Hepatocyte (in vitro differentiated cells): ENCODE measurements at regions not wholly inside any gene's neighbourhood (a gene's known extent, or its start where the extent isn't known, plus 50 kb on each side); places are given as distances from the start of the nearest gene placed in this dataset.

ENCODE experiments used
- DNase-seq: peaks from one replicate; pipeline ENCODE4 v3.0.0-alpha.2; 2016; ENCODE audit warnings: low spot score
- H2AFZ ChIP-seq: fragments of 200-600 bp; sonication (generic); 2 replicates; pipeline ENCODE4 v1.6.0; 2016; ENCODE audit warnings: antibody characterized with exemption, mild to moderate bottlenecking
- H3K27ac ChIP-seq: fragments of 200-600 bp; sonication (generic); 2 replicates; pipeline ENCODE4 v1.5.1; 2016; ENCODE audit warnings: mild to moderate bottlenecking
- H3K27me3 ChIP-seq: fragments of 200-600 bp; sonication (generic); 2 replicates; pipeline ENCODE4 v1.6.1; 2016
- H3K36me3 ChIP-seq: fragments of 200-600 bp; sonication (generic); replicated peaks from 2 replicates; pipeline ENCODE4 v1.5.1; 2016; ENCODE audit warnings: low read depth; ENCODE audit not compliant: insufficient read depth
- H3K4me1 ChIP-seq: fragments of 200-600 bp; sonication (generic); 2 replicates; pipeline ENCODE4 v1.5.1; 2016; ENCODE audit warnings: mild to moderate bottlenecking, moderate library complexity; ENCODE audit not compliant: insufficient read depth
- H3K4me2 ChIP-seq: fragments of 200-600 bp; sonication (generic); 2 replicates; pipeline ENCODE4 v1.6.0; 2016
- H3K4me3 ChIP-seq: fragments of 200-600 bp; sonication (generic); 2 replicates; pipeline ENCODE4 v1.5.1; 2016; ENCODE audit warnings: mild to moderate bottlenecking
- H3K79me2 ChIP-seq: fragments of 200-600 bp; sonication (generic); 2 replicates; pipeline ENCODE4 v1.6.0; 2017; ENCODE audit warnings: mild to moderate bottlenecking
- H3K9me2 ChIP-seq: fragments of 200-600 bp; sonication (generic); replicated peaks from 2 replicates; pipeline ENCODE4 v1.6.0; 2017; ENCODE audit warnings: mild to moderate bottlenecking; ENCODE audit not compliant: insufficient read depth
- H3K9me3 ChIP-seq: fragments of 200-600 bp; sonication (generic); 2 replicates; pipeline ENCODE4 v1.5.1; 2016; ENCODE audit warnings: low read depth, mild to moderate bottlenecking
- H4K20me1 ChIP-seq: fragments of 200-600 bp; sonication (generic); 2 replicates; pipeline ENCODE4 v1.6.0; 2016; ENCODE audit warnings: mild to moderate bottlenecking; ENCODE audit not compliant: insufficient read depth, poor library complexity, severe bottlenecking
- CTCF ChIP-seq: fragments of 200-600 bp; sonication (generic); IDR thresholded peaks from 2 replicates; pipeline ENCODE4 v1.5.1; 2016; ENCODE audit warnings: antibody characterized with exemption, mild to moderate bottlenecking; ENCODE audit not compliant: poor library complexity
- EZH2 ChIP-seq: fragments of 200-600 bp; sonication (generic); IDR thresholded peaks from 2 replicates; pipeline ENCODE4 v1.6.1; 2016; ENCODE audit warnings: antibody characterized with exemption, mild to moderate bottlenecking, borderline replicate concordance
- EZH2phosphoT487 ChIP-seq: fragments of 200-600 bp; sonication (generic); IDR thresholded peaks from one replicate; pipeline ENCODE4 v1.6.1; 2018; ENCODE audit warnings: antibody characterized with exemption, mild to moderate bottlenecking, low read depth, moderate library complexity; ENCODE audit not compliant: unreplicated experiment, severe bottlenecking
- WGBS: methylation state at CpG from one replicate; pipeline ENCODE4 v1.1.6; 2016; ENCODE audit warnings: low lambda C conversion rate; ENCODE audit errors: missing lambda C conversion rate; 5-methylcytosine and 5-hydroxymethylcytosine counted together

- no peak for TF ChIP-seq EZH2phosphoT487
- TF ChIP-seq EZH2: no peak
- TF ChIP-seq CTCF: no peak
- Histone ChIP-seq H3K27me3 (no peaks in the 10 kb centered on the region), H3K79me2 (no peaks in the 10 kb centered on the region), H3K4me3 (no peak overlapping the region), H2AFZ (no peak overlapping the region), H3K9me3 (no peaks in the 10 kb centered on the region), H4K20me1 (no peaks in the 10 kb centered on the region), H3K27ac (no peak overlapping the region), H3K4me2 (no peak overlapping the region), H3K4me1 (peaks cover 7% of the 10 kb centered on the region), H3K9me2 (no peaks in the 10 kb centered on the region), H3K36me3 (no peaks in the 10 kb centered on the region)
- no peak for DNase-seq
Observed at GRCh38 chr22:27222178-27222577, 564.8 kb downstream of the MIAT start.

GRCh38 chr22:27223317-27224177 is 566.2 kb downstream of the MIAT start:
- Histone ChIP-seq H3K4me2 (peak overlapping the region; percentile 38), H3K36me3 (no peaks in the 10 kb centered on the region), H3K9me3 (no peaks in the 10 kb centered on the region), H3K79me2 (no peaks in the 10 kb centered on the region), H3K4me3 (no peak overlapping the region), H4K20me1 (no peaks in the 10 kb centered on the region), H3K4me1 (peaks cover 7% of the 10 kb centered on the region), H3K27ac (peak overlapping the region; percentile 61), H3K27me3 (no peaks in the 10 kb centered on the region), H2AFZ (no peak overlapping the region), H3K9me2 (no peaks in the 10 kb centered on the region)
- 71% methylated on average over 3 of the region's 3 CpGs for WGBS
- no peak for DNase-seq
- TF ChIP-seq EZH2 (no peak), EZH2phosphoT487 (no peak), CTCF (no peak)

GRCh38 chr22:27224485-27225374 is 567.3 kb downstream of the MIAT start:
- Histone ChIP-seq H3K9me2 (no peaks in the 10 kb centered on the region), H3K79me2 (no peaks in the 10 kb centered on the region), H3K36me3 (no peaks in the 10 kb centered on the region), H3K4me1 (peaks cover 7% of the 10 kb centered on the region), H3K4me2 (peak overlapping the region; percentile 38), H3K9me3 (no peaks in the 10 kb centered on the region), H3K27me3 (no peaks in the 10 kb centered on the region), H4K20me1 (no peaks in the 10 kb centered on the region), H3K27ac (peak overlapping the region; percentile 61), H3K4me3 (no peak overlapping the region), H2AFZ (no peak overlapping the region)
- TF ChIP-seq EZH2 (no peak), EZH2phosphoT487 (no peak), CTCF (no peak)
- DNase-seq: peak; percentile 53
- WGBS: 50% methylated on average over 16 of the region's 18 CpGs
